GM23338 (cell line): ENCODE measurements at regions not wholly inside any gene's neighbourhood (a gene's known extent, or its start where the extent isn't known, plus 50 kb on each side); places are given as distances from the start of the nearest gene placed in this dataset.

Source experiments
- EZH2phosphoT487 ChIP-seq: fragments of 200-600 bp; sonication (generic); IDR thresholded peaks from one replicate; pipeline ENCODE4 v1.8.1; 2018; ENCODE audit warnings: antibody characterized with exemption; ENCODE audit not compliant: unreplicated experiment
- POLR2AphosphoS5 ChIP-seq: IDR thresholded peaks from 2 replicates; pipeline ENCODE4 v1.6.1; 2016; ENCODE audit warnings: antibody characterized with exemption, low read depth
- TF ChIP-seq, protein P1 (sequence below), 2 experiments: fragments of 200-600 bp in 1 of 2; sonication (generic) in 1 of 2; conservative IDR thresholded peaks; 2 replicates each; pipeline versions ENCODE4 v1.5.1 to v1.6.1; 2016 to 2017; ENCODE audit warnings: antibody characterized with exemption in 2 of 2, low read depth in 2 of 2, mild to moderate bottlenecking in 2 of 2, moderate library complexity in 1 of 2

DNA sequence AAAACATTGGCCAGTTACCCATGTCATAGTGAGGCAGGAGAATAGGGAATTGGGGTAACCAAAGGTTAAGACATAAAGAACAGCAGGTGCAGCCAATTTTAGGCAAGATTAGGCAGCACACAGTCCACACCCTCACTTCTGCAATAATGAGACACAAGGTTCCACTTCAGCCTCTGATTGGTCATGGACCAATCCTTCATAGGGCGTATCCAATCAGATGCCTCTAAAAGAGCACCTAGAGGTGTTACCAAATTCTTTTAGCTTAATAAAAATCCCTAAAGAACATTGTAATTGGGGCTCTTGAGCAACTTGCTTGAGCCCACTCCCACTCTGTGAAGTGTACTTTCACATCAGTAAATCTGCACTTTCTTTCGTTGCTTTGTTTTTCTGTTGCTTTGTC lies 302.4 kb downstream of the PREX1 start:
- TF ChIP-seq, protein P1, sequence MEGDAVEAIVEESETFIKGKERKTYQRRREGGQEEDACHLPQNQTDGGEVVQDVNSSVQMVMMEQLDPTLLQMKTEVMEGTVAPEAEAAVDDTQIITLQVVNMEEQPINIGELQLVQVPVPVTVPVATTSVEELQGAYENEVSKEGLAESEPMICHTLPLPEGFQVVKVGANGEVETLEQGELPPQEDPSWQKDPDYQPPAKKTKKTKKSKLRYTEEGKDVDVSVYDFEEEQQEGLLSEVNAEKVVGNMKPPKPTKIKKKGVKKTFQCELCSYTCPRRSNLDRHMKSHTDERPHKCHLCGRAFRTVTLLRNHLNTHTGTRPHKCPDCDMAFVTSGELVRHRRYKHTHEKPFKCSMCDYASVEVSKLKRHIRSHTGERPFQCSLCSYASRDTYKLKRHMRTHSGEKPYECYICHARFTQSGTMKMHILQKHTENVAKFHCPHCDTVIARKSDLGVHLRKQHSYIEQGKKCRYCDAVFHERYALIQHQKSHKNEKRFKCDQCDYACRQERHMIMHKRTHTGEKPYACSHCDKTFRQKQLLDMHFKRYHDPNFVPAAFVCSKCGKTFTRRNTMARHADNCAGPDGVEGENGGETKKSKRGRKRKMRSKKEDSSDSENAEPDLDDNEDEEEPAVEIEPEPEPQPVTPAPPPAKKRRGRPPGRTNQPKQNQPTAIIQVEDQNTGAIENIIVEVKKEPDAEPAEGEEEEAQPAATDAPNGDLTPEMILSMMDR (conservative IDR thresholded peaks at IDR 0.05; ENCODE audit: low read depth in 2 of 2), result no peak
- TF ChIP-seq EZH2phosphoT487, result no peak
- TF ChIP-seq POLR2AphosphoS5, result no peak
